SK-N-SH treated with all-trans-retinoic acid at 6 μM for 48 hours (cell line): ENCODE measurements at regions not wholly inside any gene's neighbourhood (a gene's known extent, or its start where the extent isn't known, plus 50 kb on each side); places are given as distances from the start of the nearest gene placed in this dataset.

Source experiments
- TSHZ2 ChIP-seq: fragments of 250-450 bp; sonication (Bioruptor Pico); IDR thresholded peaks from 2 replicates; pipeline ENCODE4 v1.5.0; 2020; ENCODE audit warnings: mild to moderate bottlenecking, moderate library complexity
- ZNF70 ChIP-seq: fragments of 450-650 bp; formaldehyde crosslinking; IDR thresholded peaks from 2 replicates; pipeline ENCODE4 v1.5.0; 2020; ENCODE audit warnings: mild to moderate bottlenecking, moderate library complexity

GRCh38 chr5:125236981-125237380, 490.5 kb upstream of the ZNF608 start:
- TF ChIP-seq ZNF70 (no peak), TSHZ2 (CRISPR knock-in tag) (no peak)
